ENCODE measurements at regions not wholly inside any gene's neighbourhood (a gene's known extent, or its start where the extent isn't known, plus 50 kb on each side); places are given as distances from the start of the nearest gene placed in this dataset.
"Not testable (repeated sequence)": the region's sequence is repeated elsewhere in the genome, so short reads cannot be mapped to it uniquely, and the experiment has no call there.

GRCh38 chr2:61619561-61619960 is 81.4 kb upstream of the XPO1 start:
- no peak for ATAC-seq
- H3K4me3 ChIP-seq, result no peak overlapping the region
- H3K9me3 ChIP-seq, result no peaks in the 10 kb centered on the region
- no peaks in the 10 kb centered on the region for H3K27me3 ChIP-seq
- no peak overlapping the region for H3K27ac ChIP-seq
- no peaks in the 10 kb centered on the region for H3K4me1 ChIP-seq
- TF ChIP-seq CTCF (IDR thresholded peaks at IDR 0.05), result no peak
- no peaks in the 10 kb centered on the region for H3K36me3 ChIP-seq
- 92 to 97% methylated on average over 5 of the region's 5 CpGs for WGBS, 2 donors
- no peak for DNase-seq
- intact Hi-C loops (cut with DNase I), result no loop called here

- no peaks in the 10 kb centered on the region for H3K36me3 ChIP-seq
- 89 to 91% methylated on average over 2 of the region's 2 CpGs for WGBS, 2 donors
- DNase-seq, result no peak
- no peaks in the 10 kb centered on the region for H3K4me1 ChIP-seq
- no peak for ATAC-seq
- H3K27me3 ChIP-seq, result no peaks in the 10 kb centered on the region
- intact Hi-C loops (cut with DNase I), result no loop called here
- H3K9me3 ChIP-seq, result no peaks in the 10 kb centered on the region
- no peak overlapping the region for H3K4me3 ChIP-seq
- no peak overlapping the region for H3K27ac ChIP-seq
- TF ChIP-seq CTCF (IDR thresholded peaks at IDR 0.05), result no peak
These were observed 79.5 kb upstream of the XPO1 start for GRCh38 chr2:61617610-61618009.

GRCh38 chr2:61605245-61605644 is 67.1 kb upstream of the XPO1 start:
- ATAC-seq, result no peak
- WGBS, 2 donors, result 90 to 94% methylated on average over 3 of the region's 3 CpGs
- TF ChIP-seq CTCF (IDR thresholded peaks at IDR 0.05), result no peak

GRCh38 chr2:61604433-61604832 is 66.3 kb upstream of the XPO1 start:
- Histone ChIP-seq H3K9me3 (no peaks in the 10 kb centered on the region), H3K27me3 (no peaks in the 10 kb centered on the region), H3K27ac (no peak overlapping the region), H3K4me1 (no peaks in the 10 kb centered on the region), H3K4me3 (no peak overlapping the region), H3K36me3 (no peaks in the 10 kb centered on the region)
- DNase-seq (no peak), ATAC-seq (no peak)
- WGBS, 2 donors, result 89 to 91% methylated on average over 2 of the region's 2 CpGs
- TF ChIP-seq CTCF (IDR thresholded peaks at IDR 0.05), result no peak
- intact Hi-C loops (cut with DNase I), result no loop called here

More at GRCh38 chr2:61605245-61605644, 67.1 kb upstream of the XPO1 start:
- H3K27ac ChIP-seq, result no peak overlapping the region
- no peak overlapping the region for H3K4me3 ChIP-seq
- intact Hi-C loops (cut with DNase I), result no loop called here
- H3K27me3 ChIP-seq, result no peaks in the 10 kb centered on the region
- H3K36me3 ChIP-seq, result no peaks in the 10 kb centered on the region
- H3K4me1 ChIP-seq, result no peaks in the 10 kb centered on the region
- no peak for DNase-seq
- H3K9me3 ChIP-seq, result no peaks in the 10 kb centered on the region

- H3K27ac ChIP-seq; H3K4me3 ChIP-seq; H3K27me3 ChIP-seq; H3K36me3 ChIP-seq; intact Hi-C loops (cut with DNase I); H3K9me3 ChIP-seq; DNase-seq; H3K4me1 ChIP-seq; ATAC-seq: not testable (repeated sequence)
- 89 to 92% methylated on average over 7 of the region's 7 CpGs for WGBS, 2 donors
These were observed 60.5 kb upstream of the XPO1 start for GRCh38 chr2:61598515-61599156.

All from heart right ventricle (tissue), 16 donors.